Peyer's patch (tissue), 4 donors: ENCODE measurements at regions not wholly inside any gene's neighbourhood (a gene's known extent, or its start where the extent isn't known, plus 50 kb on each side); places are given as distances from the start of the nearest gene placed in this dataset.

Experiments used
- POLR2A ChIP-seq, 2 donors: fragments of 450-650 bp; IDR thresholded peaks; one replicate each; pipeline ENCODE4 v1.5.1; 2017; ENCODE audit warnings: antibody characterized with exemption in 2 of 2, mild to moderate bottlenecking in 2 of 2, moderate library complexity in 2 of 2
- TF ChIP-seq, protein P1 (sequence below), 6 experiments: fragments of 450-650 bp in 4 of 6; fragments of 200-600 bp in 2 of 6; sonication (generic) in 1 of 6; IDR thresholded peaks; one replicate each; pipeline ENCODE4 v1.5.1; 2017 to 2019; ENCODE audit warnings: antibody characterized with exemption in 6 of 6, mild to moderate bottlenecking in 3 of 6, moderate library complexity in 1 of 6

DNA sequence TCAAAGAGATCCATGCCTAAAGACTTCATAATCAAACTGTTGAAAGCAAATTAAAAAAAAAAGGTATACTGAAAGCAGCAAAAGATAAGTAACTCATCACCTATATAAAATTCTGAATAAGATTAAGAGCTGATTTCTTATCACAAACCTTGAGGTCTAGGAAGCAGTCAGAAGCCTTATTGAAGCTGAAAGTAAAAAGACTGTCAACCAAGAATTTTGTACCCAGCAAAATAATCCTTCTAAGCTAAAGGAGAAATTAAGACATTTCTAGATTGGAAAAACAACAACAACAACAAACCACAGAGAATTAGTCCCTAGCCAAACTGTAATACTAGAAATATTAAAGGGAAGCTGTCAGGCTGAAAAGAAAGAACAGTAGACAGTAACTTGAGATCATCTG, 622.9 kb downstream of the PCDH7 start:
- TF ChIP-seq, protein P1, sequence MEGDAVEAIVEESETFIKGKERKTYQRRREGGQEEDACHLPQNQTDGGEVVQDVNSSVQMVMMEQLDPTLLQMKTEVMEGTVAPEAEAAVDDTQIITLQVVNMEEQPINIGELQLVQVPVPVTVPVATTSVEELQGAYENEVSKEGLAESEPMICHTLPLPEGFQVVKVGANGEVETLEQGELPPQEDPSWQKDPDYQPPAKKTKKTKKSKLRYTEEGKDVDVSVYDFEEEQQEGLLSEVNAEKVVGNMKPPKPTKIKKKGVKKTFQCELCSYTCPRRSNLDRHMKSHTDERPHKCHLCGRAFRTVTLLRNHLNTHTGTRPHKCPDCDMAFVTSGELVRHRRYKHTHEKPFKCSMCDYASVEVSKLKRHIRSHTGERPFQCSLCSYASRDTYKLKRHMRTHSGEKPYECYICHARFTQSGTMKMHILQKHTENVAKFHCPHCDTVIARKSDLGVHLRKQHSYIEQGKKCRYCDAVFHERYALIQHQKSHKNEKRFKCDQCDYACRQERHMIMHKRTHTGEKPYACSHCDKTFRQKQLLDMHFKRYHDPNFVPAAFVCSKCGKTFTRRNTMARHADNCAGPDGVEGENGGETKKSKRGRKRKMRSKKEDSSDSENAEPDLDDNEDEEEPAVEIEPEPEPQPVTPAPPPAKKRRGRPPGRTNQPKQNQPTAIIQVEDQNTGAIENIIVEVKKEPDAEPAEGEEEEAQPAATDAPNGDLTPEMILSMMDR (IDR thresholded peaks at IDR 0.05), result no peak
- no peak for TF ChIP-seq POLR2A (IDR thresholded peaks at IDR 0.05)
